ENCODE measurements at regions not wholly inside any gene's neighbourhood (a gene's known extent, or its start where the extent isn't known, plus 50 kb on each side); places are given as distances from the start of the nearest gene placed in this dataset.
"Not testable (repeated sequence)": the region's sequence is repeated elsewhere in the genome, so short reads cannot be mapped to it uniquely, and the experiment has no call there.

DNA sequence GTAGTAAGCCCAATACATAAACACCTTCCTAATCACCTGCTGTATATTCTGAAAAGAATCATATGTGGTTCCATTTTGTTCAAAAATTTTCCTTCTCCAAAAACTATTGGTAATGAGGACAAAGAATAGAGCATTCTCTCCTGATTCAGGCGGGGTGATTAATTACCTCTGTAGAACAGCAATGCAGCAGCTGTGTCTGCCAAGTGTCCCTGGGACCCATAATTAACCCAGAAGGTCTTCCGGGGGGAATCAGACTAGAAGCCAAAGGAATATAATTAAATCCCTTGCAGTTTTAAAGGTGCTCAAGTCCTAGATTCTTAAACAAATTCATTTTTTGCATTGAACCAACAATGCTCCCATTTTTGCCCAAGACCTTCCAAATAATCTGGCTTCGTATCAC is 60.3 kb upstream of the ABLIM1 start:
- H3K4me1 ChIP-seq (ENCODE audit: control insufficient read depth, insufficient read depth, low read length) = no peaks in the 10 kb centered on the region
- no peak overlapping the region for H3K27ac ChIP-seq (ENCODE audit: insufficient read depth, low read depth, low read length, poor library complexity, severe bottlenecking)
- H3K27me3 ChIP-seq (ENCODE audit: control insufficient read depth, insufficient read depth, low read length, poor library complexity, severe bottlenecking) = no peaks in the 10 kb centered on the region
- H3K36me3 ChIP-seq (ENCODE audit: control insufficient read depth, insufficient read depth, low read length) = no peaks in the 10 kb centered on the region
- WGBS, 2 experiments = 91 to 92% methylated on average over 2 of the region's 3 CpGs
- H3K9me3 ChIP-seq (ENCODE audit: control insufficient read depth, low read length) = no peaks in the 10 kb centered on the region
- no peak overlapping the region for H3K4me3 ChIP-seq (ENCODE audit: insufficient read depth, low read depth, low read length)

DNA sequence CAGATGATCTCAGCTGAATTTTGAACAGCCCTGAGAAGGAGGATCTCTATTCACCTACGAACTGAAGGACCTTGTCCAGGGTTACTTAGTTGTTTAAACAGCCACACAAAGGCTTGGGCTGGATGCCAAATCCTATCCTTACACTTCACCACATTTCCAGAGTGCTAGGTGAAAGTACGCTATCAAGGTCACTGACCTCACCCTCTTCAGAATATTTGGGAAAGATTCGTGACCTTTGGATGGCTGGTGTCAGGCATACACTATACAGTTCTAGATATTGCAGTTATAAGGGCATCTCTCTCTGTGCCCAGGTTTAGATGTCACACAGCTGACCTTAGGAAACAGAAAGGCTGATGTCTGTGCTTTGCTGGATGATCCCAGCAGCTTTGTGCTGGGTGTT is 61.2 kb upstream of the ABLIM1 start:
- H3K36me3 ChIP-seq (ENCODE audit: control insufficient read depth, insufficient read depth, low read length) = no peaks in the 10 kb centered on the region
- H3K4me1 ChIP-seq (ENCODE audit: control insufficient read depth, insufficient read depth, low read length) = no peaks in the 10 kb centered on the region
- H3K4me3 ChIP-seq (ENCODE audit: insufficient read depth, low read depth, low read length) = no peak overlapping the region
- H3K9me3 ChIP-seq (ENCODE audit: control insufficient read depth, low read length) = no peaks in the 10 kb centered on the region
- no peak overlapping the region for H3K27ac ChIP-seq (ENCODE audit: insufficient read depth, low read depth, low read length, poor library complexity, severe bottlenecking)
- no peaks in the 10 kb centered on the region for H3K27me3 ChIP-seq (ENCODE audit: control insufficient read depth, insufficient read depth, low read length, poor library complexity, severe bottlenecking)
- 90 to 96% methylated on average over 3 of the region's 3 CpGs for WGBS, 2 experiments

DNA sequence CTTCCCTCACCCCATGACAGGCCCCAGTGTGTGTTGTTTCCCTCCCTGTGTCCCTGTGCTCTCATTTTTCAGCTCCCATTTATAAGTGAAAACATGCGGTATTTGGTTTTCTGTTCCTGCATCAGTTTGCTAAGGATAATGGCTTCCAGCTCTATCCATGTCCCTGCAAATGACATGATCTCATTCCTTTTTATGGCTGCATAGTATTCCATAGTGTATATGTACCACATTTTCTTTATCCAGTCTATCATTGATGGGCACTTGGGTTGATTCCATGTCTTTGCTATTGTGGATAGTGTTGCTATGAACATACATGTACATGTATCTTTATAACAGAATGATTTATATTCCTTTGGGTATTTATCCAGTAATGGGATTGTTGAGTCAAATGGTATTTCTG is 61.9 kb upstream of the ABLIM1 start:
- H3K9me3 ChIP-seq (ENCODE audit: control insufficient read depth, low read length); H3K27ac ChIP-seq (ENCODE audit: insufficient read depth, low read depth, low read length, poor library complexity, severe bottlenecking); H3K4me1 ChIP-seq (ENCODE audit: control insufficient read depth, insufficient read depth, low read length); H3K4me3 ChIP-seq (ENCODE audit: insufficient read depth, low read depth, low read length); H3K27me3 ChIP-seq (ENCODE audit: control insufficient read depth, insufficient read depth, low read length, poor library complexity, severe bottlenecking); H3K36me3 ChIP-seq (ENCODE audit: control insufficient read depth, insufficient read depth, low read length): not testable (repeated sequence)
- WGBS, 2 experiments = 88 to 94% methylated on average over 1 of the region's 1 CpG

DNA sequence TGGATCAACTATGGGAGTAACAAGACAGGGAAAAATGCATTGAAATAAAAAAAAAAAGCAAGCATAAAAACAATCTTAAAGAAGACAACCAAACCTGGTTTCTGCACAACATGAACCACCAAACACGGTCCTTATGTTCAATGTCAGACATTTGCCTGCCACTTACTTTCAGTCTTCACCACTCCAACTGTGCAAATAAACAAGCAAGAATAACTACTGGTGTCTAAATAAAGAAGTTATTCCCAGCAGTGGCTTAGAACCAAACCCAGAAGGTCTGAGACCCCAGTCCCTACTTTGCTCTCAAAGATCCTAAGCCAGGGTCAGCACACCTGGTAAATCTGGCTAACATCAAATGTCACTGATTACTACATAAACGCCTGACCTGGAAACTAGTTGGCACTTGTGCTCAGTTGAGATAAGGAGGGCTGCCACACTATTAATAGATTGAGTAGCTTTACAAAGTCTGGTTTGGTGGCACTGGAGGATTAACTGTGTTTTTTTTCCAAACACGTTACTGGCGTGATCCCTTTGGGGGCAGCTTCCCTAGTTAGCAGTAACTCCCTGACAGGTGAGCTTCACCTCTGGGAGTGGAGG is 62.7 kb upstream of the ABLIM1 start:
- 89 to 95% methylated on average over 4 of the region's 4 CpGs for WGBS, 2 experiments

DNA sequence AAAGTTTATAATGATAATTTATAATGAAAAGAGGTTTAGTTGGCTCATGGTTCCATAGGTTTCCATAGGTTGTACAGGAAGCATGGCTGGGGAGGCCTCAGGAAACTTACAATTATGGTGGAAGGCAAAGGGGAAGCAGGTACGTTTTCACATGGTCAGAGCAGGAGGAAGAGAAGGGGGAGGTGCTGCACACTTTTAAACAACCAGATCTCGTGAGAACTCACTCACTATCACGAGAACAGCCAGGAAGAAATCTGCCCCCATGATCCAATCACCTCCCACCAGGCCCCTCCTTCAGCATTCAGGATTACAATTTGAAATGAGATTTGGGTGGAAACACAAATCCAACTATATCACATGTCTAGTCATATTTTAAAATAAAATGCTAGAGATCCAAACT is 64.1 kb upstream of the ABLIM1 start:
- H3K4me1 ChIP-seq (ENCODE audit: control insufficient read depth, insufficient read depth, low read length); H3K27me3 ChIP-seq (ENCODE audit: control insufficient read depth, insufficient read depth, low read length, poor library complexity, severe bottlenecking); H3K9me3 ChIP-seq (ENCODE audit: control insufficient read depth, low read length); H3K36me3 ChIP-seq (ENCODE audit: control insufficient read depth, insufficient read depth, low read length); H3K4me3 ChIP-seq (ENCODE audit: insufficient read depth, low read depth, low read length); H3K27ac ChIP-seq (ENCODE audit: insufficient read depth, low read depth, low read length, poor library complexity, severe bottlenecking): not testable (repeated sequence)
- 85 to 87% methylated on average over 3 of the region's 3 CpGs for WGBS, 2 experiments

More for the DNA sequence above, 62.7 kb upstream of the ABLIM1 start:
- H3K36me3 ChIP-seq (ENCODE audit: control insufficient read depth, insufficient read depth, low read length) = no peaks in the 10 kb centered on the region
- no peaks in the 10 kb centered on the region for H3K27me3 ChIP-seq (ENCODE audit: control insufficient read depth, insufficient read depth, low read length, poor library complexity, severe bottlenecking)
- H3K27ac ChIP-seq (ENCODE audit: insufficient read depth, low read depth, low read length, poor library complexity, severe bottlenecking) = no peak overlapping the region
- no peaks in the 10 kb centered on the region for H3K4me1 ChIP-seq (ENCODE audit: control insufficient read depth, insufficient read depth, low read length)
- H3K4me3 ChIP-seq (ENCODE audit: insufficient read depth, low read depth, low read length) = no peak overlapping the region
- no peaks in the 10 kb centered on the region for H3K9me3 ChIP-seq (ENCODE audit: control insufficient read depth, low read length)

DNA sequence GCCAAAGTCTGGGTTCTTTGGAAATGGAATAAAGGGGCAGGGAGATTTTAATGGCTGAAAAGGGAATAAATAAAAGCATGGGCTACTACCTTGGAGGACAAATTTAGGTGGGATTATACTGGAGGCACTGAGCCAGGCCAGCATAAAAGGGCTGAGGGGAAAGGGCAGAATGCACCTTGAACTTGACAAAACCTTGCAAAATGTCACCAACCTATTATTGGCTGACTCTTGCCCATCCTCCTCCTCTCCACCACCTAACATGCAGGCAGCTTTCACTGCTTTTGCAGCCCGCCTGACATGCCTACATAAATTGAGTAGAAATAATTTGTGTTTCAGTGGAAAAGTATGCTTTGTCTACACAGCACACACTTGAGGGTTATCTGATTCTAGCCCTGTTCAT is 65.3 kb upstream of the ABLIM1 start:
- Histone ChIP-seq H3K9me3 (ENCODE audit: control insufficient read depth, low read length) (no peaks in the 10 kb centered on the region), H3K27me3 (ENCODE audit: control insufficient read depth, insufficient read depth, low read length, poor library complexity, severe bottlenecking) (no peaks in the 10 kb centered on the region), H3K27ac (ENCODE audit: insufficient read depth, low read depth, low read length, poor library complexity, severe bottlenecking) (no peak overlapping the region), H3K4me1 (ENCODE audit: control insufficient read depth, insufficient read depth, low read length) (no peaks in the 10 kb centered on the region), H3K36me3 (ENCODE audit: control insufficient read depth, insufficient read depth, low read length) (no peaks in the 10 kb centered on the region), H3K4me3 (ENCODE audit: insufficient read depth, low read depth, low read length) (no peak overlapping the region)
- WGBS, 2 experiments = 80 to 89% methylated on average over 1 of the region's 1 CpG

DNA sequence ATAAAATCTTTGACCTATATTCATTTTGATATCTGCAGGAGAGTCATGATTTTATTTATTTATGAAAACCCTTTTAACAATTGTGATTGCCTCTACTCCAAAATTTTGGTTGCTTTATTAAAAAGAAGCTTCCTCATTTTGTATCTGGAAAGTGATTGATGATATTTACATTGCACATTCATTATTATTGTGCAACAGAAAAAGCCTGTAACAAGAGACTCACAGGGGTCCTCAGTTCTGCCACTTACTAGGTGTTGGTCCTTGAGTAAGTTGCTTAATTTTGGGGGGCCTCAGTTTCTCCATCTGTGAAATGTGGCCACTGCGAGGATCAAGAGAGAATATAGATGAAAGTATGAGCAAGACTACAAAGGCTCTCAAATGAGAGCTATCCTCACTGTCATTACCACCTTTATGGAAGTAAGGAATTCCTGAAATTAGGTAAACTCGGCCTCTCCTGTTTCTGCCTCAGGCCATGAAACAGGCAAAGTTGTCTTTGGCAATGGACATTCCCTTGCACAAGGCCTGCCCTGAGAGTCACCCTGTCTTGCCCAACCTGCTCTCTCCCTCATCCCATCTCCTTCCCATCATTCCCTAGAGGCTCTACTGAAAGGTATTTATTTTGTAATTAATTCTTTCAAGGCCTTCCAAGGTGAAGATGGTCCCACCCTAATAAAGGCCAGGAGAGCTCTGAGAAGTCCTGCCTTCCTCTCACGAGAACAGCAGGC is 66.1 kb upstream of the ABLIM1 start:
- 89 to 91% methylated on average over 3 of the region's 3 CpGs for WGBS, 2 experiments

DNA sequence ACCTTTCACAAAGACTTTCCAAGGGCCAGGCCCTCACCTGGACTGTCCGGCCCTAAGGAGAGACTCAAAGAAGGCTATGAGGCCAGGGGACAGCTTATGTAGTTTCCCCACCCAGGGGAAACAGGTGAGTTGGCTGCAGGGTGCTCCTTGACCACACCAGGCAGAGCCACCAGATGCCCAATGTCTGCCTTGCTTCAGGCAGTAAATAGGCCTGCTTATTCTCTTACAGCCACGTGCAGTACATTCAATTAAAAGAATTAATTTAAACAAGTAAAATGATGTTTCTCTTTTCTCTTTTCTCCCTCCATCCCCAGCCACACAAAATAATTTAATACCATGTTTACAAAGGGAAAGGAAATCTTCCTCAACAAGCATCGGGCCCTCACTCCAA is 66.6 kb upstream of the ABLIM1 start:
- Histone ChIP-seq H3K9me3 (ENCODE audit: control insufficient read depth, low read length) (no peaks in the 10 kb centered on the region), H3K27me3 (ENCODE audit: control insufficient read depth, insufficient read depth, low read length, poor library complexity, severe bottlenecking) (no peaks in the 10 kb centered on the region), H3K36me3 (ENCODE audit: control insufficient read depth, insufficient read depth, low read length) (no peaks in the 10 kb centered on the region), H3K4me3 (ENCODE audit: insufficient read depth, low read depth, low read length) (no peak overlapping the region), H3K27ac (ENCODE audit: insufficient read depth, low read depth, low read length, poor library complexity, severe bottlenecking) (no peak overlapping the region), H3K4me1 (ENCODE audit: control insufficient read depth, insufficient read depth, low read length) (no peaks in the 10 kb centered on the region)
- WGBS, 2 experiments = 91 to 97% methylated on average over 2 to 3 of the region's 3 CpGs

More for the DNA sequence above, 66.1 kb upstream of the ABLIM1 start:
- H3K27me3 ChIP-seq (ENCODE audit: control insufficient read depth, insufficient read depth, low read length, poor library complexity, severe bottlenecking) = no peaks in the 10 kb centered on the region
- no peaks in the 10 kb centered on the region for H3K9me3 ChIP-seq (ENCODE audit: control insufficient read depth, low read length)
- H3K36me3 ChIP-seq (ENCODE audit: control insufficient read depth, insufficient read depth, low read length) = no peaks in the 10 kb centered on the region
- H3K4me1 ChIP-seq (ENCODE audit: control insufficient read depth, insufficient read depth, low read length) = no peaks in the 10 kb centered on the region
- H3K27ac ChIP-seq (ENCODE audit: insufficient read depth, low read depth, low read length, poor library complexity, severe bottlenecking) = no peak overlapping the region
- H3K4me3 ChIP-seq (ENCODE audit: insufficient read depth, low read depth, low read length) = no peak overlapping the region

DNA sequence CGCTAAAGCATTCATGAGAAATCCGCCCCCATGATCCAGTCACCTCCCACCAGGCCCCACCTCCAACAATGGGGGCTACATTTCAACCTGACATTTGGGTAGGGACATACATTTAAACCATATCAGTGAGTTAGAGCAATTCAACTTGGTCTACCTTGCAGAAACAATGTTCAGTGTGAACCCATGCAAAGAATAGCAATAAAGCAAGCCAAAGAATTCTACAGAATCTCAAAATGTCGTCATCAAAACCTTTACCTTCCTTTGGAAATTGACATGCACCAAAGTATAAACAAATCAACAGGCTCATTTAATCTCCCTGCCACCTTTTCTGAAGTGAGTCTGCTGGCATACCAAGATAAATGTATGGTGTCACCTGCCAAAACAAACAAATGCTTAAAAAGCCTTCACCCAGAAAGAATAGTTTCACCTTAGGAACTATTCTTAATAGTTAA is 68.8 kb upstream of the ABLIM1 start:
- H3K27me3 ChIP-seq (ENCODE audit: control insufficient read depth, insufficient read depth, low read length, poor library complexity, severe bottlenecking) = no peaks in the 10 kb centered on the region
- H3K9me3 ChIP-seq (ENCODE audit: control insufficient read depth, low read length) = no peaks in the 10 kb centered on the region
- H3K27ac ChIP-seq (ENCODE audit: insufficient read depth, low read depth, low read length, poor library complexity, severe bottlenecking) = no peak overlapping the region
- no peaks in the 10 kb centered on the region for H3K36me3 ChIP-seq (ENCODE audit: control insufficient read depth, insufficient read depth, low read length)
- no peak overlapping the region for H3K4me3 ChIP-seq (ENCODE audit: insufficient read depth, low read depth, low read length)
- WGBS, 2 experiments = 83 to 89% methylated on average over 3 of the region's 3 CpGs
- no peaks in the 10 kb centered on the region for H3K4me1 ChIP-seq (ENCODE audit: control insufficient read depth, insufficient read depth, low read length)

DNA sequence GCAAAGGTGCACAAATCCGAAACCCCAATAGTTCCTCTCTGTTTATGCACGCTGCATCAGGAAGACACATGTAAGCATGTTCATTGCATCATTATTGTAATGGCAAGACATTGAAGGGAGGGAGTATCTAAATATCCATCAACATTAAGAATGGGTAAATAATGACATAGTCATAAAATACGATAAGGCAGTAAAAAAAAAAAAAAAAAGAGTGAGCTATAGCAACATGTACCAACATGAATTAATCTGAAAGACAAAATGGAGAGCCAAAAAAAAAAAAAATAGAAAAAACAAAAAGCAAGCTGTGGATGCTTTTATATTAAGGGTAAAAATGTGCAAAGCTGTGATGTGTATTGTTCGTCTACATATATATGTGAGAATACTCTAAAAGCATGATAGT is 70.2 kb upstream of the ABLIM1 start:
- Histone ChIP-seq H3K27ac (ENCODE audit: insufficient read depth, low read depth, low read length, poor library complexity, severe bottlenecking) (no peak overlapping the region), H3K27me3 (ENCODE audit: control insufficient read depth, insufficient read depth, low read length, poor library complexity, severe bottlenecking) (no peaks in the 10 kb centered on the region), H3K4me3 (ENCODE audit: insufficient read depth, low read depth, low read length) (no peak overlapping the region), H3K36me3 (ENCODE audit: control insufficient read depth, insufficient read depth, low read length) (no peaks in the 10 kb centered on the region), H3K4me1 (ENCODE audit: control insufficient read depth, insufficient read depth, low read length) (no peaks in the 10 kb centered on the region), H3K9me3 (ENCODE audit: control insufficient read depth, low read length) (no peaks in the 10 kb centered on the region)
- 92 to 100% methylated on average over 2 to 3 of the region's 4 CpGs for WGBS, 2 experiments
